Ishikawa (cell line): ENCODE measurements at regions not wholly inside any gene's neighbourhood (a gene's known extent, or its start where the extent isn't known, plus 50 kb on each side); places are given as distances from the start of the nearest gene placed in this dataset.

ENCODE experiments used
- CEBPB ChIP-seq: IDR thresholded peaks from 2 replicates; pipeline ENCODE4 v1.6.1; 2012
- CREB1 ChIP-seq: IDR thresholded peaks from 2 replicates; pipeline ENCODE4 v1.6.1; 2012; ENCODE audit warnings: low read depth
- EGR1 ChIP-seq: IDR thresholded peaks from 2 replicates; pipeline ENCODE4 v1.6.1; 2012
- EP300 ChIP-seq: IDR thresholded peaks from 2 replicates; pipeline ENCODE4 v1.6.1; 2012; ENCODE audit warnings: borderline replicate concordance
- FOXM1 ChIP-seq: IDR thresholded peaks from 2 replicates; pipeline ENCODE4 v1.6.1; 2012; ENCODE audit warnings: low read depth, borderline replicate concordance
- MAX ChIP-seq: IDR thresholded peaks from 2 replicates; pipeline ENCODE4 v1.6.1; 2012
- NFIC ChIP-seq: IDR thresholded peaks from 2 replicates; pipeline ENCODE4 v1.6.1; 2012
- RAD21 ChIP-seq: IDR thresholded peaks from 2 replicates; pipeline ENCODE4 v1.6.1; 2012; ENCODE audit warnings: low read depth
- TAF1 ChIP-seq: IDR thresholded peaks from 2 replicates; pipeline ENCODE4 v1.6.1; 2012; ENCODE audit warnings: low read depth, mild to moderate bottlenecking
- TCF12 ChIP-seq: IDR thresholded peaks from 2 replicates; pipeline ENCODE4 v1.6.1; 2012; ENCODE audit warnings: low read depth
- TEAD4 ChIP-seq: IDR thresholded peaks from 2 replicates; pipeline ENCODE4 v1.6.1; 2012
- YY1 ChIP-seq: IDR thresholded peaks from 2 replicates; pipeline ENCODE4 v1.6.1; 2012; ENCODE audit warnings: low read depth
- ZBTB7A ChIP-seq: IDR thresholded peaks from 2 replicates; pipeline ENCODE4 v1.6.1; 2012; ENCODE audit warnings: low read depth
- TF ChIP-seq, protein P1 (sequence below): IDR thresholded peaks from 2 replicates; pipeline ENCODE4 v1.6.1; 2012; ENCODE audit warnings: low read depth, mild to moderate bottlenecking
- TF ChIP-seq, protein P2 (sequence below): IDR thresholded peaks from 2 replicates; pipeline ENCODE4 v1.6.1; 2012

GRCh38 chr4:150009533-150009932 is 68.7 kb upstream of the DCLK2 start:
- TF ChIP-seq NFIC (no peak), MAX (no peak), CREB1 (no peak), TEAD4 (no peak), EP300 (no peak), YY1 (no peak), TAF1 (no peak), FOXM1 (no peak), ZBTB7A (no peak), TCF12 (no peak), CEBPB (no peak), RAD21 (no peak), EGR1 (no peak)
- TF ChIP-seq, protein P1, sequence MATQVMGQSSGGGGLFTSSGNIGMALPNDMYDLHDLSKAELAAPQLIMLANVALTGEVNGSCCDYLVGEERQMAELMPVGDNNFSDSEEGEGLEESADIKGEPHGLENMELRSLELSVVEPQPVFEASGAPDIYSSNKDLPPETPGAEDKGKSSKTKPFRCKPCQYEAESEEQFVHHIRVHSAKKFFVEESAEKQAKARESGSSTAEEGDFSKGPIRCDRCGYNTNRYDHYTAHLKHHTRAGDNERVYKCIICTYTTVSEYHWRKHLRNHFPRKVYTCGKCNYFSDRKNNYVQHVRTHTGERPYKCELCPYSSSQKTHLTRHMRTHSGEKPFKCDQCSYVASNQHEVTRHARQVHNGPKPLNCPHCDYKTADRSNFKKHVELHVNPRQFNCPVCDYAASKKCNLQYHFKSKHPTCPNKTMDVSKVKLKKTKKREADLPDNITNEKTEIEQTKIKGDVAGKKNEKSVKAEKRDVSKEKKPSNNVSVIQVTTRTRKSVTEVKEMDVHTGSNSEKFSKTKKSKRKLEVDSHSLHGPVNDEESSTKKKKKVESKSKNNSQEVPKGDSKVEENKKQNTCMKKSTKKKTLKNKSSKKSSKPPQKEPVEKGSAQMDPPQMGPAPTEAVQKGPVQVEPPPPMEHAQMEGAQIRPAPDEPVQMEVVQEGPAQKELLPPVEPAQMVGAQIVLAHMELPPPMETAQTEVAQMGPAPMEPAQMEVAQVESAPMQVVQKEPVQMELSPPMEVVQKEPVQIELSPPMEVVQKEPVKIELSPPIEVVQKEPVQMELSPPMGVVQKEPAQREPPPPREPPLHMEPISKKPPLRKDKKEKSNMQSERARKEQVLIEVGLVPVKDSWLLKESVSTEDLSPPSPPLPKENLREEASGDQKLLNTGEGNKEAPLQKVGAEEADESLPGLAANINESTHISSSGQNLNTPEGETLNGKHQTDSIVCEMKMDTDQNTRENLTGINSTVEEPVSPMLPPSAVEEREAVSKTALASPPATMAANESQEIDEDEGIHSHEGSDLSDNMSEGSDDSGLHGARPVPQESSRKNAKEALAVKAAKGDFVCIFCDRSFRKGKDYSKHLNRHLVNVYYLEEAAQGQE, result no peak
- TF ChIP-seq, protein P2, sequence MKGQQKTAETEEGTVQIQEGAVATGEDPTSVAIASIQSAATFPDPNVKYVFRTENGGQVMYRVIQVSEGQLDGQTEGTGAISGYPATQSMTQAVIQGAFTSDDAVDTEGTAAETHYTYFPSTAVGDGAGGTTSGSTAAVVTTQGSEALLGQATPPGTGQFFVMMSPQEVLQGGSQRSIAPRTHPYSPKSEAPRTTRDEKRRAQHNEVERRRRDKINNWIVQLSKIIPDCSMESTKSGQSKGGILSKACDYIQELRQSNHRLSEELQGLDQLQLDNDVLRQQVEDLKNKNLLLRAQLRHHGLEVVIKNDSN, result no peak

GRCh38 chr4:150010525-150011126 is 67.6 kb upstream of the DCLK2 start:
- TF ChIP-seq RAD21 (peak; percentile 78), EP300 (no peak), TEAD4 (peak; percentile 65)
- TF ChIP-seq, protein P2, result no peak

DNA sequence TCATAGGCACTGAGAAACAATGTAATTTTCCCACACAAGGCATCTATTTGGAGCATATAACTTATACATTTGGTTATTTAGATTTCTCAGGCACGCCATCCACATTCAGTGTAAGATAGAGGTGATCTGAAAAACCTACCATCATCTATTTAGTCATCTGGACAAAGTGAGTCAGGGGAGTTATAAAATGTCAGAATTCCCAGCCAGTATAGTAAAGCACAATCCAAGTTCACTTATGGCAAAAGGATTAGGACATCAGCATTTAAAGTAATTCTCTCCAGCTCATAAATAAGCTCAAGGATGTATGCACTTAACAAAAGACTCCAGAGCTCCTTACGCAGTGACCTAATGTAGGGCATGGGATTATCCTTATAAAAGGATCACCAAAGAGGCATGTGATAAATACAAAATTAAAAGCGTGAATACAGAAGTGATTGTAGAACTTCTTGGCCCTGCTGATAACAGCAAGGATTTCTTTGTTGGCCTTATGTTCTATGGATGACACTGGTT is 65.3 kb upstream of the DCLK2 start:
- TF ChIP-seq EP300, result no peak
- no peak for TF ChIP-seq FOXM1
- no peak for TF ChIP-seq TCF12
- TF ChIP-seq ZBTB7A, result no peak
- no peak for TF ChIP-seq RAD21
- no peak for TF ChIP-seq TEAD4
- TF ChIP-seq, protein P1, result no peak
- no peak for TF ChIP-seq YY1
- TF ChIP-seq, protein P2, result no peak
- TF ChIP-seq CREB1, result no peak
- TF ChIP-seq NFIC, result no peak
- no peak for TF ChIP-seq MAX
- TF ChIP-seq TAF1, result no peak
- no peak for TF ChIP-seq CEBPB
- TF ChIP-seq EGR1, result no peak

DNA sequence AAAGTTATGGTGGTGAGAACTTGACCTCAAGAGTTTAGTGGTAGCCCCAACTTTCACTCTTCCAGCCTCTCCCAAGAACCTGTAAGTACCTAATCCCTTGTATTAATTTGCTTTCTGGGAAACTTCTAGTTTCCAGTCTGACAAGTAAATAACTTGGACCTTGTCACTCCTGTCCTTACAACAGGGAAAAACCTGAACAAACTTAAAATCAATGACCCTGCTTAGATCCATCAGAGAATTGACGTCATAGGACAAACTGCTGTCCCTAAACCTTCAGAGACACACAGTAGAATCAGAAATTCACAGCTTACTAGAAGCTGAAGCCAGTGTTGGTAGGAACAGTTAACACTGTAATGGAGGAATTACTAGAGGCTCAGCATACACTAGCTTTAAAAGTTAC is 60.0 kb upstream of the DCLK2 start:
- TF ChIP-seq EGR1, result no peak

DNA sequence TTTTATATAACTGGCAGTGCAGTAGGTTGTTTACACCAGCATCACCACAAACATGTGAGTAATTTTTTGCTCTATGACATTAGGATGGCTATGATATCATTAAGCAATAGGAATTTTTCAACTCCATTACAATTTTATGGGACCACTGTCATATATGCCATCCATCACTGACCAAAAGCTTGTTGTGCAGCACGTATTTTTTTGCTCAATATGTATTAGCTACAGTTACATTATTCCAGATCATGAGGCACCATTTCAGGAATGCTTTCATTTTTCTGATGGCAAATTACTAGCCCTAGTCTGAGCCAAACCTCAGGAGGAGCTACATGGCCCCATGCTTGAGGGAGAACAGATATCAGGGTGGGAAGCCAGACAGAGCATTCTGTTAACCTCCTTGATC is 56.8 kb upstream of the DCLK2 start:
- no peak for TF ChIP-seq TCF12
- TF ChIP-seq EGR1, result no peak
- TF ChIP-seq EP300, result no peak

- no peak for TF ChIP-seq NFIC
These were observed 54.8 kb upstream of the DCLK2 start for GRCh38 chr4:150023489-150023888.
